Endothelial cell of umbilical vein (primary cell): ENCODE measurements at regions not wholly inside any gene's neighbourhood (a gene's known extent, or its start where the extent isn't known, plus 50 kb on each side); places are given as distances from the start of the nearest gene placed in this dataset.

Source experiments
- BruUV-seq: library from RNA; stranded (reverse); fragments of 400-500 nt; replicated peaks from 2 replicates; lab custom pipeline; 2021; lab: Mats Ljungman, UMichigan
- CTCF ChIA-PET: fragments of 300-600, 350-600 bp; sonication (Branson Sonifier 250); formaldehyde crosslinking; loops from one replicate; lab custom pipeline; 2021; ENCODE audit warnings: antibody characterized with exemption, inconsistent platforms; lab: Charles Lee
- POLR2A ChIA-PET: fragments of 300-600, 350-600 bp; sonication (Branson Sonifier 250); formaldehyde crosslinking; loops from one replicate; lab custom pipeline; 2021; ENCODE audit warnings: antibody characterized with exemption, inconsistent platforms; lab: Charles Lee
- DNase-seq: peaks from one replicate; pipeline ENCODE4 v3.0.0-alpha.2; 2011; ENCODE audit warnings: low read depth, low spot score
- FAIRE-seq: peaks from 2 replicates; lab custom pipeline; 2011; peaks lifted over from hg19 to GRCh38; lab: Jason Lieb, UNC
- H2AFZ ChIP-seq: 2 replicates; pipeline ENCODE4 v1.6.0; 2012; ENCODE audit warnings: low read depth, low read length, control low read depth, inconsistent platforms
- H3K27ac ChIP-seq: 2 replicates; pipeline ENCODE4 v1.5.1; 2011; ENCODE audit warnings: low read depth, mild to moderate bottlenecking, control low read depth, low read length, moderate library complexity; ENCODE audit not compliant: insufficient read depth
- H3K27me3 ChIP-seq, 2 experiments: 2 replicates each; pipeline versions ENCODE4 v1.6.0 to v1.6.1; 2011; ENCODE audit warnings: low read length in 2 of 2, mixed read lengths in 1 of 2; ENCODE audit not compliant: control insufficient read depth in 2 of 2, insufficient read depth in 2 of 2
- H3K36me3 ChIP-seq, 2 experiments: 2 replicates in 1 of 2; 3 replicates in 1 of 2; pipeline ENCODE4 v1.5.1; 2011; ENCODE audit warnings: low read length in 2 of 2, mild to moderate bottlenecking in 1 of 2, moderate library complexity in 1 of 2; ENCODE audit not compliant: control insufficient read depth in 2 of 2, insufficient read depth in 2 of 2; ENCODE audit errors: extremely low read depth in 1 of 2
- H3K4me1 ChIP-seq: 3 replicates; pipeline ENCODE4 v1.5.1; 2011; ENCODE audit warnings: mild to moderate bottlenecking, low read length; ENCODE audit not compliant: control insufficient read depth, insufficient read depth; ENCODE audit errors: extremely low read depth
- H3K4me2 ChIP-seq: 2 replicates; pipeline ENCODE4 v1.6.1; 2011; ENCODE audit warnings: low read length, control low read depth, mixed read lengths; ENCODE audit not compliant: insufficient read depth
- H3K4me3 ChIP-seq, 3 experiments: fragments of 200-600 bp in 1 of 3; sonication (generic), shearing (Covaris generic) in 1 of 3; replicated peaks in 1 of 3; 2 replicates each; pipeline ENCODE4 v1.5.1; 2011 to 2016; ENCODE audit warnings: control low read depth in 3 of 3, low read length in 3 of 3, mild to moderate bottlenecking in 2 of 3, inconsistent platforms in 1 of 3, low read depth in 1 of 3, moderate library complexity in 1 of 3; ENCODE audit not compliant: insufficient read depth in 1 of 3
- H3K79me2 ChIP-seq: 2 replicates; pipeline ENCODE4 v1.6.0; 2012; ENCODE audit warnings: low read length, inconsistent platforms; ENCODE audit not compliant: control insufficient read depth, insufficient read depth
- H3K9ac ChIP-seq: replicated peaks from 2 replicates; pipeline ENCODE3; 2011; ENCODE audit warnings: low read length, control low read depth; ENCODE audit not compliant: insufficient read depth; ENCODE audit errors: extremely low read depth
- H3K9me1 ChIP-seq: replicated peaks from 3 replicates; pipeline ENCODE4 v1.6.0; 2011; ENCODE audit warnings: mild to moderate bottlenecking, low read length; ENCODE audit not compliant: control insufficient read depth, insufficient read depth; ENCODE audit errors: extremely low read depth
- H3K9me3 ChIP-seq: replicated peaks from 2 replicates; pipeline ENCODE4 v1.5.1; 2012; ENCODE audit warnings: low read length, inconsistent platforms; ENCODE audit not compliant: control insufficient read depth, insufficient read depth
- H4K20me1 ChIP-seq: replicated peaks from 2 replicates; pipeline ENCODE3; 2011; ENCODE audit warnings: mild to moderate bottlenecking, low read length; ENCODE audit not compliant: control insufficient read depth, insufficient read depth; ENCODE audit errors: extremely low read depth
- CTCF ChIP-seq, 2 donors: IDR thresholded peaks; 1 replicate in 1 of 2; 2 replicates in 1 of 2; pipeline ENCODE4 v1.5.1; 2011; ENCODE audit warnings: low read length in 2 of 2, mild to moderate bottlenecking in 2 of 2, moderate library complexity in 2 of 2, control low read depth in 1 of 2, inconsistent platforms in 1 of 2, low read depth in 1 of 2; ENCODE audit not compliant: insufficient read depth in 1 of 2; ENCODE audit errors: extremely low read depth in 1 of 2
- EZH2 ChIP-seq: IDR thresholded peaks from 2 replicates; pipeline ENCODE4 v1.6.1; 2012; ENCODE audit warnings: borderline replicate concordance, low read depth, mild to moderate bottlenecking, moderate library complexity, low read length, inconsistent platforms; ENCODE audit not compliant: severe bottlenecking
- FOS ChIP-seq: IDR thresholded peaks from 2 replicates; pipeline ENCODE4 v1.6.1; 2011; ENCODE audit warnings: mild to moderate bottlenecking, low read length, moderate library complexity, borderline replicate concordance; ENCODE audit not compliant: insufficient read depth
- GATA2 ChIP-seq: IDR thresholded peaks from 2 replicates; pipeline ENCODE4 v1.7.0; 2011; ENCODE audit warnings: low read depth, mild to moderate bottlenecking, moderate library complexity, mixed read lengths, low read length; ENCODE audit not compliant: insufficient read length, insufficient read depth
- JUN ChIP-seq: IDR thresholded peaks from 2 replicates; pipeline ENCODE4 v1.6.1; 2011; ENCODE audit warnings: borderline replicate concordance, low read depth; ENCODE audit not compliant: insufficient read length, insufficient read depth
- MAX ChIP-seq: IDR thresholded peaks from 2 replicates; pipeline ENCODE4 v1.6.1; 2011; ENCODE audit not compliant: insufficient read depth, insufficient read length
- MYC ChIP-seq: IDR thresholded peaks from one replicate; pipeline ENCODE4 v1.6.1; 2011; ENCODE audit warnings: mild to moderate bottlenecking, low read depth, low read length
- POLR2A ChIP-seq: IDR thresholded peaks from 2 replicates; pipeline ENCODE4 v1.6.1; 2012; ENCODE audit warnings: low read depth, mild to moderate bottlenecking, control low read depth, low read length
- POLR2AphosphoS5 ChIP-seq: IDR thresholded peaks from 2 replicates; pipeline ENCODE4 v1.6.1; 2012; ENCODE audit warnings: low read depth, mild to moderate bottlenecking, control low read depth, low read length, moderate library complexity; ENCODE audit not compliant: insufficient read depth
- dilution Hi-C: fragments of 300-500 bp; cut with MboI; formaldehyde crosslinking; loops from one replicate; pipeline ENCODE4 v1.15.0; 2019; ENCODE audit warnings: low sequenced_read_pairs; ENCODE audit not compliant: extremely low pct_ligation_motif_present
- intact Hi-C: fragments of 100-400 bp; cut with micrococcal nuclease; formaldehyde crosslinking; loops from one replicate; pipeline ENCODE4 v1.10.0; 2022

- Histone ChIP-seq H3K27me3 (no peaks in the 10 kb centered on the region), H3K4me3 (no peak overlapping the region), H3K79me2 (no peaks in the 10 kb centered on the region), H3K9ac (no peak overlapping the region), H3K36me3 (no peaks in the 10 kb centered on the region), H3K4me1 (peaks cover 12% of the 10 kb centered on the region), H3K9me1 (no peaks in the 10 kb centered on the region), H3K27ac (no peak overlapping the region), H3K4me2 (no peak overlapping the region), H4K20me1 (no peaks in the 10 kb centered on the region), H3K9me3 (no peaks in the 10 kb centered on the region), H2AFZ (no peak overlapping the region)
- intact Hi-C loops, result loop anchor here (5.0 kb wide), 1 partner anchor 94 kb away; no protein-coding TSS in a partner anchor
- FAIRE-seq, result no peak
- POLR2A ChIA-PET, result no interaction called here
- no peak for TF ChIP-seq GATA2
- no peak for TF ChIP-seq CTCF (IDR thresholded peaks at IDR 0.05; ENCODE audit: extremely low read depth in 1 of 2, insufficient read depth in 1 of 2, low read depth in 1 of 2, low read length in 2 of 2)
- TF ChIP-seq MAX, result no peak
- no peak for TF ChIP-seq JUN
- no peak for TF ChIP-seq POLR2A
- no peak for TF ChIP-seq POLR2AphosphoS5
- TF ChIP-seq MYC, result no peak
- TF ChIP-seq FOS, result no peak
- TF ChIP-seq EZH2, result no peak
- CTCF ChIA-PET, result no interaction called here
- no peak for DNase-seq
- dilution Hi-C loops, result no loop called here
- BruUV-seq, result no TSS peak
Observed at GRCh38 chr4:30860978-30861377, 140.8 kb downstream of the PCDH7 start.
